ENCODE measurements at regions not wholly inside any gene's neighbourhood (a gene's known extent, or its start where the extent isn't known, plus 50 kb on each side); places are given as distances from the start of the nearest gene placed in this dataset.

DNA sequence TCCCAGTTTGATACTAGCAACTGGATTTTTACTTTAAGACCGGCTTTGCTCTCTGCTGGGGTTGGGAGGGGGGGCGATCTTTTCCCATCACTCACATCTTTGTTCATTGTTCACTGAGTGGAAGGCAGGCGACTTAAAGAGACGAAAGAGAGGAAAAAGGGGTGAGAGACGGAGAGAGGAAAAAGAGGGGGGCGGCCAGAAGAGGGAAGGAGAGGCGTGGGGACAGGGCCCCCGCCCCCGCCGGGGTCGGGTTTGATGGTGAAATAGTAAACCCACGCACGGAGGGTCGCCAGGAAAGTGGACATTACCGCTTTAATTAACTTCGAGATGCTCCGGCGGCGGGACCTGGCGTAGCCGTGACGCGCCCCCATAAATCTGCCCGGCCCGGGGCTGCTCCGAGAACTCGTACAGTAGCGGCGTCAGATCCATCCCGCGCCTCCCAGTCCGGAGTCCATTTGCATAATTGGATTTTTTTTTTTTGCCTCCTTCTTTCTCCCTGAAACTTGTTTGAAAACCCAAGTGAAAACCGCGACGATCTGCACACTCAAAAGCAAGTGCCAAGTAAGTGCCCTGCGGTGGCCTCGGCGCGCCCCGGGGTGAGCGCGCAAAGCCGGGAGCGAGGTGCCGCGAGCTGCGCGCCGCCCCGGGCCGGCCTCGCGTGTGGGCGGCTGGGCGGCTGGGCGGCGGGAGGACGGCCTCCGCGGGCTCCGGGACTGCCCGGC lies 143.9 kb upstream of the ZNF536 start:
- Histone ChIP-seq H3K9me1 (ENCODE audit: control insufficient read depth, insufficient read depth, low read length) (no peaks in the 10 kb centered on the region), H3K4me3 (no peak overlapping the region), H3K9me3 (replicated peaks; ENCODE audit: control insufficient read depth, insufficient read depth, low read depth, low read length) (no peaks in the 10 kb centered on the region), H4K20me1 (replicated peaks; ENCODE audit: control insufficient read depth, insufficient read depth, low read length) (0 out of 2 replicates have a peak, but pooled peaks cover 4% of the 10 kb centered on the region), H3K79me2 (ENCODE audit: control insufficient read depth, insufficient read depth, low read length) (no peaks in the 10 kb centered on the region), H2AFZ (ENCODE audit: low read depth, low read length) (no peak overlapping the region), H3K36me3 (ENCODE audit: control insufficient read depth, insufficient read depth, low read length) (no peaks in the 10 kb centered on the region), H3K4me2 (ENCODE audit: insufficient read depth, low read length) (no peak overlapping the region), H3K4me1 (replicated peaks in 1 of 2; ENCODE audit: control insufficient read depth in 2 of 2, insufficient read depth in 2 of 2, low read length in 2 of 2) (peaks cover 0 to 18% of the 10 kb centered on the region in 2 experiments; a peak in 2 of 5 replicates), H3K9ac (ENCODE audit: insufficient read depth in 1 of 2, low read depth in 2 of 2, low read length in 2 of 2) (no peak overlapping the region), H3K27ac (ENCODE audit: extremely low read depth, low read depth, low read length) (no peak overlapping the region), H3K27me3 (ENCODE audit: control insufficient read depth in 2 of 2, insufficient read depth in 2 of 2, low read length in 2 of 2) (peaks cover 27 to 58% of the 10 kb centered on the region in 2 experiments; a peak in 4 of 5 replicates)
- no peak for DNase-seq (ENCODE audit: extremely low read depth in 1 of 4, low spot score in 3 of 4)
- no TSS peak for BruUV-seq (replicated peaks)
- FAIRE-seq, result no peak
- WGBS (ENCODE audit: insufficient coverage, low coverage, missing lambda C conversion rate), result 28% methylated on average over 35 of the region's 62 CpGs
- CTCF ChIA-PET (ENCODE audit: low intra/inter-chr PET ratio), result no interaction called here
- TF ChIP-seq NELFE (IDR thresholded peaks at IDR 0.05; ENCODE audit: insufficient read depth, insufficient read length) (no peak), HOXB6 (CRISPR knock-in tag; IDR thresholded peaks at IDR 0.05; ENCODE audit: borderline replicate concordance) (no peak), ERF (CRISPR knock-in tag; IDR thresholded peaks at IDR 0.05) (no peak), TBL1XR1 (IDR thresholded peaks at IDR 0.05; ENCODE audit: low read length in 2 of 2) (no peak), ELF2 (CRISPR knock-in tag; IDR thresholded peaks at IDR 0.05) (no peak)
- TF ChIP-seq, protein P1, sequence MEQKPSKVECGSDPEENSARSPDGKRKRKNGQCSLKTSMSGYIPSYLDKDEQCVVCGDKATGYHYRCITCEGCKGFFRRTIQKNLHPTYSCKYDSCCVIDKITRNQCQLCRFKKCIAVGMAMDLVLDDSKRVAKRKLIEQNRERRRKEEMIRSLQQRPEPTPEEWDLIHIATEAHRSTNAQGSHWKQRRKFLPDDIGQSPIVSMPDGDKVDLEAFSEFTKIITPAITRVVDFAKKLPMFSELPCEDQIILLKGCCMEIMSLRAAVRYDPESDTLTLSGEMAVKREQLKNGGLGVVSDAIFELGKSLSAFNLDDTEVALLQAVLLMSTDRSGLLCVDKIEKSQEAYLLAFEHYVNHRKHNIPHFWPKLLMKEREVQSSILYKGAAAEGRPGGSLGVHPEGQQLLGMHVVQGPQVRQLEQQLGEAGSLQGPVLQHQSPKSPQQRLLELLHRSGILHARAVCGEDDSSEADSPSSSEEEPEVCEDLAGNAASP (IDR thresholded peaks at IDR 0.05), result no peak
- TF ChIP-seq, protein P2, sequence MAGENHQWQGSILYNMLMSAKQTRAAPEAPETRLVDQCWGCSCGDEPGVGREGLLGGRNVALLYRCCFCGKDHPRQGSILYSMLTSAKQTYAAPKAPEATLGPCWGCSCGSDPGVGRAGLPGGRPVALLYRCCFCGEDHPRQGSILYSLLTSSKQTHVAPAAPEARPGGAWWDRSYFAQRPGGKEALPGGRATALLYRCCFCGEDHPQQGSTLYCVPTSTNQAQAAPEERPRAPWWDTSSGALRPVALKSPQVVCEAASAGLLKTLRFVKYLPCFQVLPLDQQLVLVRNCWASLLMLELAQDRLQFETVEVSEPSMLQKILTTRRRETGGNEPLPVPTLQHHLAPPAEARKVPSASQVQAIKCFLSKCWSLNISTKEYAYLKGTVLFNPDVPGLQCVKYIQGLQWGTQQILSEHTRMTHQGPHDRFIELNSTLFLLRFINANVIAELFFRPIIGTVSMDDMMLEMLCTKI (IDR thresholded peaks at IDR 0.05; ENCODE audit: partially characterized antibody), result no peak
- TF ChIP-seq, protein P3, sequence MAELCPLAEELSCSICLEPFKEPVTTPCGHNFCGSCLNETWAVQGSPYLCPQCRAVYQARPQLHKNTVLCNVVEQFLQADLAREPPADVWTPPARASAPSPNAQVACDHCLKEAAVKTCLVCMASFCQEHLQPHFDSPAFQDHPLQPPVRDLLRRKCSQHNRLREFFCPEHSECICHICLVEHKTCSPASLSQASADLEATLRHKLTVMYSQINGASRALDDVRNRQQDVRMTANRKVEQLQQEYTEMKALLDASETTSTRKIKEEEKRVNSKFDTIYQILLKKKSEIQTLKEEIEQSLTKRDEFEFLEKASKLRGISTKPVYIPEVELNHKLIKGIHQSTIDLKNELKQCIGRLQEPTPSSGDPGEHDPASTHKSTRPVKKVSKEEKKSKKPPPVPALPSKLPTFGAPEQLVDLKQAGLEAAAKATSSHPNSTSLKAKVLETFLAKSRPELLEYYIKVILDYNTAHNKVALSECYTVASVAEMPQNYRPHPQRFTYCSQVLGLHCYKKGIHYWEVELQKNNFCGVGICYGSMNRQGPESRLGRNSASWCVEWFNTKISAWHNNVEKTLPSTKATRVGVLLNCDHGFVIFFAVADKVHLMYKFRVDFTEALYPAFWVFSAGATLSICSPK (IDR thresholded peaks at IDR 0.05; ENCODE audit: borderline replicate concordance), result no peak
- TF ChIP-seq, protein P4, sequence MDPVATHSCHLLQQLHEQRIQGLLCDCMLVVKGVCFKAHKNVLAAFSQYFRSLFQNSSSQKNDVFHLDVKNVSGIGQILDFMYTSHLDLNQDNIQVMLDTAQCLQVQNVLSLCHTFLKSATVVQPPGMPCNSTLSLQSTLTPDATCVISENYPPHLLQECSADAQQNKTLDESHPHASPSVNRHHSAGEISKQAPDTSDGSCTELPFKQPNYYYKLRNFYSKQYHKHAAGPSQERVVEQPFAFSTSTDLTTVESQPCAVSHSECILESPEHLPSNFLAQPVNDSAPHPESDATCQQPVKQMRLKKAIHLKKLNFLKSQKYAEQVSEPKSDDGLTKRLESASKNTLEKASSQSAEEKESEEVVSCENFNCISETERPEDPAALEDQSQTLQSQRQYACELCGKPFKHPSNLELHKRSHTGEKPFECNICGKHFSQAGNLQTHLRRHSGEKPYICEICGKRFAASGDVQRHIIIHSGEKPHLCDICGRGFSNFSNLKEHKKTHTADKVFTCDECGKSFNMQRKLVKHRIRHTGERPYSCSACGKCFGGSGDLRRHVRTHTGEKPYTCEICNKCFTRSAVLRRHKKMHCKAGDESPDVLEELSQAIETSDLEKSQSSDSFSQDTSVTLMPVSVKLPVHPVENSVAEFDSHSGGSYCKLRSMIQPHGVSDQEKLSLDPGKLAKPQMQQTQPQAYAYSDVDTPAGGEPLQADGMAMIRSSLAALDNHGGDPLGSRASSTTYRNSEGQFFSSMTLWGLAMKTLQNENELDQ (CRISPR knock-in tag; IDR thresholded peaks at IDR 0.05; ENCODE audit: borderline replicate concordance), result no peak
- TF ChIP-seq, protein P5, sequence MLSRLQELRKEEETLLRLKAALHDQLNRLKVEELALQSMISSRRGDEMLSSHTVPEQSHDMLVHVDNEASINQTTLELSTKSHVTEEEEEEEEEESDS (CRISPR knock-in tag; IDR thresholded peaks at IDR 0.05), result no peak
- intact Hi-C loops (cut with micrococcal nuclease) (no loop called here), in situ Hi-C loops (cut with MboI) (no loop called here)
- POLR2A ChIA-PET, result no interaction called here
- ATAC-seq, result no peak

All from K562 (cell line).